NCI-H1048 (cell line): ENCODE measurements at regions not wholly inside any gene's neighbourhood (a gene's known extent, or its start where the extent isn't known, plus 50 kb on each side); places are given as distances from the start of the nearest gene placed in this dataset.
"Not testable (repeated sequence)": the region's sequence is repeated elsewhere in the genome, so short reads cannot be mapped to it uniquely, and the experiment has no call there.

Experiments used
- DNase-seq: peaks from one replicate; lab custom pipeline; 2025; lab: John Stamatoyannopoulos, UW

DNA sequence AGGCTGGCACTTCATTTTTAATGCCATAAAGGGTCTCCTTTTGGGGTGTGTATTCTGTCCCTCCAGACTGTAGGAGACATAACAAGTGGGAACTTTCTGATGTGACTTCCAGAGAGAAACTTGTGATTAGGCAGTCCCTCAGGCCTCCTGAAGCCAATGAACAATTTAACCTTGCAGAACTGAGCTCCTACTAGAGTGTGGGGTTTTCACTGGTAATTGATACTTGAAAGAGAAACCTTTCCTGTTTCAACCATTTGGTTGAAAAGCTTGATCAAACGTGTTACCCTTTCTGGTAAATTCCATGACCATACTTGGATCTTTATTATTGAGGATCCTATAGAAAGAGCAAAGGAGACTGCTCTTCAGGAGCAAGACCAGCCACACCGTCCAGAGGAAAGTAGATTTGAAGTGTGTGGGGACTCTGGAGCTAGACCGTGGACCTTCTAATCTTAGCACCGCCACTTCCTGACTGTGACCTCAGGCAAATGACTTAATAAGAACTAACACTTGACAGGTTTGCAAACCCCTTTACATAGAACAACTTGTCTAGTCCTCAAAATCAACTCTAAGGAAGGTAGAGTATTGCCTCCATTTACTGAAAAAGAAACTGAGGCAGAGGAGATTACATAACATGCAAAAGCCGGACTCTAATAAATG lies 69.9 kb upstream of the GDNF start:
- not testable (repeated sequence) for DNase-seq

DNA sequence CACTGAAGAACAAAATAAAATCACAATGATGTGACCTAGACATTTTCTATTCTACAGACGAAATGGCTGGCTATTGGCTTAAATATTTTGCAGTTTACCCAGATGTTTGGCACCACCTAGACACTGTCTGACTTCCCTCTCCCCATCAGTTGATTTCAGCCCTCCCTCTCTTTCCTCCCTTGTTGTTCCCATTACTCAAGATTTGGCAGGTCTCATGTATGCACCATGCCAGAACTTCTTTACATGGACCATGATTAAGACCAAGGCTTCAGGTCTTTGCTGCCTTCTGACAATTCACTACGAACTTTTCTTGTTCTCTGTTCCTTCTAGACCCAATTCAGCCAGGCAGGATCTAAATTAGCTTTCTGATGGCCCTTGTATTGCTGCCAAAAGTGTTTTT lies 66.6 kb upstream of the GDNF start:
- DNase-seq: no peak

DNA sequence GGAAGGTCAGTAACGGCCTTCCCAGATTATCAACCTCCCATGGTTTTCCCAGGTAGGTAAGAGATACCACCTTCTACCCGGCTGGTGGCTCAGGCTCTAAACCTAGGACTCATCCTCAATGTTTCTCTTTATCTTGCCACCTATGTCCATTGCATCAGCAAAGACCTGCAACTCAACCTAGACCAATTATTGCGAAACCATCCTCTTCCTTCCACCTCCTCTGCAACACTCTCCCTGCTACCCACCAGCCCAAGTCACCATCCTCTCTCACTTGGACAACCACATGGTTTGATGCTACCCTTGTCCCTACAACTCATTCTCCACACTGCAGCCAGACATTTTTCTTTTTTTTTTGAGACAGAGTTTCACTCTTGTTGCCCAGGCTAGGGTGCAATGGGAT lies 65.4 kb upstream of the GDNF start:
- no peak for DNase-seq

GRCh38 chr5:37902323-37902722 lies 62.5 kb upstream of the GDNF start:
- DNase-seq: no peak

GRCh38 chr5:37900692-37901091 lies 60.9 kb upstream of the GDNF start:
- no peak for DNase-seq

GRCh38 chr5:37899037-37899436 lies 59.2 kb upstream of the GDNF start:
- DNase-seq: no peak

GRCh38 chr5:37896159-37896558 lies 56.3 kb upstream of the GDNF start:
- no peak for DNase-seq

- DNase-seq: no peak
Observed at GRCh38 chr5:37893434-37894134, 53.7 kb upstream of the GDNF start.

DNA sequence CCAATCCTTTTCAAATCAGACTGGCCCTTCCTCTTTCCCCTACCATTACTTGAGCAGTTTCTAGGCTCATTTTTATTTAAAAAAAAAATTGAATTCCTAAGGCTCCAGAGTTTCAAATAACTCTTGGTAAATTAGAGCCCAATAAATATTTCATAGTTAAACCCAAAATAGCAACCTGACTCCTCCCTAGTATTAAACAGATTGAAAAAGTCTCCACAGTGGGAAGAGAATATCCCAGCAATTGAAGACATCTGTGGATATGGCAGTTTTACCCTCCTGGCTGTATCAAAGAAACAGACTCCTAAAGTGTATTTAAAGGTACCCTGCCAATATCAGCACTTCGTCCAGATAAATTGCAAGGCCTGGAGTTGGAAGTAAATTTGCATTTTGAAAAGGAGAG lies 52.7 kb upstream of the GDNF start:
- no peak for DNase-seq

DNA sequence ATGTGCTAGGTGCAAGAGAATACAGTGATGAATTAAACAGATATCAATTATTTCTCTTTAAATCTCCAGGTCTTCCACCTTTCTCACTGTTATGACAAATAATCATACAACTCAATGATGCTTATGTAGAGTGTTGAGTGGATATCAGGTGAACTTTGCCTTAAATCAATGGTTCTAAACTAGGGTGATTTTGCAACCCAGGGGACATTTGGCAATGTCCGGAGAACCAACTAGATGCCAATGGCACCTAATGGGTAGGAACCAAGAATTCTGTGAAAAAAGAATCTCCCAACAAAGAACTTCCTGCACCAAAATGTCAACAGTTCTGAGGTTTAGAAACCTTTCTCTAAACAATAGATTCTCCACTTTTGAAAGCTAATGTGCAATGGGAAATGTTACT lies 52.0 kb upstream of the GDNF start:
- DNase-seq: no peak

DNA sequence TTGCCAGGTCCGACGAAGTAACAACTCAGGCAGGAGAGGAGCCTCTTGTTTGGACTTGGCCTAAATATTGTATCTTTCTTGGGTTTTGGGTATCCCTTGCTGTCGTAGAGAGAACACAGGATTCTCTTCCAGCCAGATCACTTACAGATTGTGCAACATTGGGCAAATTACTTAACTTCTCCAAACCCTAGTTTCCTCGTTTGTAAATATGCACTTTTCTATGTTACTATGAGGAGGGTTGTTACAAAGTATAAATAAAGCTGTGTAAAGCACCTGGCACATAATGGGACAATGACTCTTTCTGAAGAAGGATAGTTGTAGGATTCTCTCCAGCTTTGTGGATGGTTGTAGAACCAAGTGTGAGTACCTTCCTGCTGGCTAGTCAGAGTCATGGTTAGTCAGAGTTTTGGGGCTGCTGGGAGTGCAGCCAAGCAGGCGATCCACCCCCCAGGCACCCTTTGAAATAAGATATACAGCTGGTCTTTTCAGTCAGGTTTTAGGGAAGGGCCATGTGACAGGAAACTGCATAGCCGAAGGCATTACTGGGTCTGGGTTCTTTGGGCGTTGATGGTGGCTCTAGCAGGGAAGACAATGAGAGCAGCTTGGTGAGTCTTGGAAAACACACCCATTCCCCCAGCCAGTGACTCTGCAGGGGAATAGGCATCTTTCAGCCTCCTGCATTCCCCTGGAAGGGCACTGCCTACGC lies 49.9 kb upstream of the GDNF start:
- DNase-seq: no peak
